ENCODE measurements at regions not wholly inside any gene's neighbourhood (a gene's known extent, or its start where the extent isn't known, plus 50 kb on each side); places are given as distances from the start of the nearest gene placed in this dataset.

DNA sequence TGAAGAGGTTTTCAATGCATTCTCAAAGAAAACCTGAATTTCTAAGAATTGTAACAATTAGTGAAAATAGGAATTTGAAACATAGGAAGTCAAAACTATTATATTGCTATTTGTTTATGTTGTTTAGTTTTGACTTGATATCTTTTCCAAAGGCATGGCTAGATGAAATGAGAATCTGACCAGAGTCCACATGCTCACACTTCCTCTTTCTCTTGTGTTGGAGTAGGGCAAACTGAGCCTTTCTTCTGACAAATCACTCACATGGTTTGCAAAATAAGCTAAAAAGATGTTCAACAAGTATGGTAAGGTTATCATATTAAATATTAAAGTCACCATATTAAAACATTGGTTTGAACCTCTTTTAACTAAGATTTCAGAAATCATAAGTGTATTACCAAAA is 512.6 kb downstream of the ISL1 start:
- no peaks in the 10 kb centered on the region for H3K27me3 ChIP-seq (ENCODE audit: control insufficient read depth, insufficient read depth, low read length)
- H3K4me3 Mint-ChIP-seq: no peak overlapping the region
- no peak overlapping the region for H3K27ac Mint-ChIP-seq
- H3K9me3 ChIP-seq (ENCODE audit: control insufficient read depth, insufficient read depth, low read length): no peaks in the 10 kb centered on the region
- no peak for ATAC-seq
- no peak for DNase-seq
- H3K4me1 Mint-ChIP-seq: no peaks in the 10 kb centered on the region
- H3K27me3 Mint-ChIP-seq (ENCODE audit: low read depth in 2 of 2): no peaks in the 10 kb centered on the region
- TF ChIP-seq, protein P1, sequence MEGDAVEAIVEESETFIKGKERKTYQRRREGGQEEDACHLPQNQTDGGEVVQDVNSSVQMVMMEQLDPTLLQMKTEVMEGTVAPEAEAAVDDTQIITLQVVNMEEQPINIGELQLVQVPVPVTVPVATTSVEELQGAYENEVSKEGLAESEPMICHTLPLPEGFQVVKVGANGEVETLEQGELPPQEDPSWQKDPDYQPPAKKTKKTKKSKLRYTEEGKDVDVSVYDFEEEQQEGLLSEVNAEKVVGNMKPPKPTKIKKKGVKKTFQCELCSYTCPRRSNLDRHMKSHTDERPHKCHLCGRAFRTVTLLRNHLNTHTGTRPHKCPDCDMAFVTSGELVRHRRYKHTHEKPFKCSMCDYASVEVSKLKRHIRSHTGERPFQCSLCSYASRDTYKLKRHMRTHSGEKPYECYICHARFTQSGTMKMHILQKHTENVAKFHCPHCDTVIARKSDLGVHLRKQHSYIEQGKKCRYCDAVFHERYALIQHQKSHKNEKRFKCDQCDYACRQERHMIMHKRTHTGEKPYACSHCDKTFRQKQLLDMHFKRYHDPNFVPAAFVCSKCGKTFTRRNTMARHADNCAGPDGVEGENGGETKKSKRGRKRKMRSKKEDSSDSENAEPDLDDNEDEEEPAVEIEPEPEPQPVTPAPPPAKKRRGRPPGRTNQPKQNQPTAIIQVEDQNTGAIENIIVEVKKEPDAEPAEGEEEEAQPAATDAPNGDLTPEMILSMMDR (IDR thresholded peaks at IDR 0.05): no peak
- intact Hi-C loops (cut with micrococcal nuclease): no loop called here
- H3K9me3 Mint-ChIP-seq: peaks cover 8 to 9% of the 10 kb centered on the region in 2 donors
- no peaks in the 10 kb centered on the region for H3K36me3 Mint-ChIP-seq
- H3K4me1 ChIP-seq (ENCODE audit: control insufficient read depth, insufficient read depth, low read length): no peaks in the 10 kb centered on the region
- H3K27ac ChIP-seq (ENCODE audit: low read length): no peak overlapping the region
- no peaks in the 10 kb centered on the region for H3K36me3 ChIP-seq (ENCODE audit: control insufficient read depth, insufficient read depth, low read length)
- no peak overlapping the region for H3K4me3 ChIP-seq (ENCODE audit: low read length)

DNA sequence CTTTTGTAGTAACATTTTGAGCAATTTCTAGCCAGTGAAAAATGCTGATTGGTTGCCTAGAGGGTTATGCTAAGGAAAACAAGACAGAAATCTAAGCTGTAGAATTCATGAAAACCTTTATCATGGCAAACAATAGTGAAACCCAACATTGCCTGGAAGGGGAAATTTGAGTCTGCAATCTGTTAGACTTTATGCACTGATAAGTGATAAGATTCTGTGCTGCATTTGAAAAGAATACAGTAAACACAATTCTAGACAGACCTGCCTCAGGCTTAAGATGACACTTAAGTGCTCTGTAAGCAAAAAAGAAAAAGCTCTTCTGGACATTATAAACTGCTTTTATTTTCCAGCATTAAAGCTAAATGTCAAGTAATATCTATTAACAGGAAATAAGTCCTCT is 519.3 kb downstream of the ISL1 start:
- Histone ChIP-seq H3K36me3 (ENCODE audit: control insufficient read depth, insufficient read depth, low read length) (no peaks in the 10 kb centered on the region), H3K27ac (ENCODE audit: low read length) (no peak overlapping the region), H3K4me3 (ENCODE audit: low read length) (no peak overlapping the region), H3K4me1 (ENCODE audit: control insufficient read depth, insufficient read depth, low read length) (no peaks in the 10 kb centered on the region), H3K9me3 (ENCODE audit: control insufficient read depth, insufficient read depth, low read length) (no peaks in the 10 kb centered on the region), H3K27me3 (ENCODE audit: control insufficient read depth, insufficient read depth, low read length) (no peaks in the 10 kb centered on the region)
- no peak for ATAC-seq
- Mint-ChIP-seq H3K27me3 (ENCODE audit: low read depth in 2 of 2) (no peaks in the 10 kb centered on the region), H3K4me3 (no peak overlapping the region), H3K27ac (no peak overlapping the region), H3K36me3 (no peaks in the 10 kb centered on the region), H3K9me3 (peaks cover 10 to 14% of the 10 kb centered on the region in 2 donors), H3K4me1 (no peaks in the 10 kb centered on the region)
- intact Hi-C loops (cut with micrococcal nuclease): no loop called here
- no peak for DNase-seq
- TF ChIP-seq, protein P1 (IDR thresholded peaks at IDR 0.05): no peak

DNA sequence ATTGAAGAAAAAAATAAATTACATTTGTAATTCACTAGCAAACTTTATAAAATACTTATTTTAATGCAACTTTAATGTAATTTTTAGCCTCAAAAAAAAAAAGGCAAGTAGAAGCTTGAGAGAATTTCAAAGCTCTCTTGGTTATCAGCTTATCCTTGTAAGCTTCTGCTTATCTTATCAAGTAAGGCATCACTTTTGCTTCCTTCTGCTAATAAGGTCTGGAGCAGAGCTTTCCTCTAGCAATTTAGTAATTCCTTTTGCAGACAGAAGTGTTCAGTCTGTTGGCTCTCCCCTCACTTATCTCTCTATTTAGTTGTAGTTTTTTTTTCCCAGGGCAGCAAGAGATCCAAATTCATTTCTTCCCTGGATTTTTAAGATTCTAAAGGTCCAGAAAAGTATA is 525.0 kb downstream of the ISL1 start:
- DNase-seq: no peak
- TF ChIP-seq, protein P1 (IDR thresholded peaks at IDR 0.05): no peak
- Mint-ChIP-seq H3K4me1 (no peaks in the 10 kb centered on the region), H3K27me3 (ENCODE audit: low read depth in 2 of 2) (no peaks in the 10 kb centered on the region), H3K4me3 (no peak overlapping the region), H3K36me3 (no peaks in the 10 kb centered on the region), H3K9me3 (peaks cover 10 to 17% of the 10 kb centered on the region in 2 donors), H3K27ac (no peak overlapping the region)
- no peak overlapping the region for H3K4me3 ChIP-seq (ENCODE audit: low read length)
- no peaks in the 10 kb centered on the region for H3K9me3 ChIP-seq (ENCODE audit: control insufficient read depth, insufficient read depth, low read length)
- ATAC-seq: no peak
- no peak overlapping the region for H3K27ac ChIP-seq (ENCODE audit: low read length)
- no peaks in the 10 kb centered on the region for H3K4me1 ChIP-seq (ENCODE audit: control insufficient read depth, insufficient read depth, low read length)
- intact Hi-C loops (cut with micrococcal nuclease): no loop called here
- H3K36me3 ChIP-seq (ENCODE audit: control insufficient read depth, insufficient read depth, low read length): no peaks in the 10 kb centered on the region
- no peaks in the 10 kb centered on the region for H3K27me3 ChIP-seq (ENCODE audit: control insufficient read depth, insufficient read depth, low read length)

DNA sequence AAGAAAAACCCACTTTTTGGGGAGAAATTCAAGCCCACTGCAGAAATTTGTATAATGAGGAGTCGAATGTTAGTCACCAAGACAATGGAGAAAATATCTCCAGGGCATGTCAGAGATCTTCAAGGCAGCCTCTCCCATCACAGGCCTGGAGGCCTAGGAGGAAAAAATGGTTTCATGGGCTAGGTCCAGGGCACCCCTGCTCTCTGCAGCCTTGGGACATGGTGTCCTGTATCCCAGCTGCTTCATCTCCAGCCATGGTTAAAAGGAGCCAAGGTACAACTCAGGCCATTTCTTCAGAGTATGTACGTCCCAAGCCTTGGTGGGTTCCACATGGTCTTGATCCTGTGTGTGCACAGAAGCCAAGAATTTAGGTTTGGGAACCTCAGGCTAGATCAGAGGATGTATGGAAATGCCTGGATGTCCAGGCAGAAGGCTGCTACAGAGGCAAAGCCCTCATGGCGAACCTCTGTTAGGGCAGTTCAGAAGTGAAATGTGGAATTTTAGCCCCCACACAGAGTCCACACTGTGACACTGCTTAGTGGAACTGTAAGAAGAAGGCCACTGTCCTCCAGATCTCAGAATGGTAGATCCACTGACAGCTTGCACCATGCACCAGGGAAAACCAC is 561.4 kb downstream of the ISL1 start:
- DNase-seq (no peak), ATAC-seq (no peak)
- Histone ChIP-seq H3K9me3 (ENCODE audit: control insufficient read depth, insufficient read depth, low read length) (peaks cover 12% of the 10 kb centered on the region), H3K4me1 (ENCODE audit: control insufficient read depth, insufficient read depth, low read length) (no peaks in the 10 kb centered on the region), H3K4me3 (ENCODE audit: low read length) (no peak overlapping the region), H3K27ac (ENCODE audit: low read length) (no peak overlapping the region), H3K27me3 (ENCODE audit: control insufficient read depth, insufficient read depth, low read length) (no peaks in the 10 kb centered on the region), H3K36me3 (ENCODE audit: control insufficient read depth, insufficient read depth, low read length) (no peaks in the 10 kb centered on the region)
- peaks cover 9 to 14% of the 10 kb centered on the region in 2 donors for H3K9me3 Mint-ChIP-seq
- TF ChIP-seq, protein P1 (IDR thresholded peaks at IDR 0.05): no peak
- H3K27ac Mint-ChIP-seq: no peak overlapping the region
- 90% methylated on average over 3 of the region's 3 CpGs for WGBS (ENCODE audit: insufficient coverage)
- no peaks in the 10 kb centered on the region for H3K4me1 Mint-ChIP-seq
- H3K4me3 Mint-ChIP-seq: no peak overlapping the region
- H3K36me3 Mint-ChIP-seq: peaks cover 7% of the 10 kb centered on the region
- intact Hi-C loops (cut with micrococcal nuclease): no loop called here
- H3K27me3 Mint-ChIP-seq (ENCODE audit: low read depth in 2 of 2): no peaks in the 10 kb centered on the region

All from natural killer cell (primary cell).